ENCODE measurements at regions not wholly inside any gene's neighbourhood (a gene's known extent, or its start where the extent isn't known, plus 50 kb on each side); places are given as distances from the start of the nearest gene placed in this dataset.

- H3K4me3 ChIP-seq, result no peak overlapping the region
- H3K27me3 ChIP-seq, result no peaks in the 10 kb centered on the region
- no peaks in the 10 kb centered on the region for H3K9me3 ChIP-seq
- H3K27ac ChIP-seq, result no peak overlapping the region
- no peaks in the 10 kb centered on the region for H3K4me1 ChIP-seq
- peak in 1 of 2 donors; percentile 41 for DNase-seq
- WGBS, 5 donors, result 48 to 62% (median 53%) methylated on average over 3 of the region's 3 CpGs
- H3K36me3 ChIP-seq, result no peaks in the 10 kb centered on the region
- intact Hi-C loops (cut with DNase I; ENCODE audit: low total_unique reads), result no loop called here
- TF ChIP-seq CTCF (IDR thresholded peaks at IDR 0.05) (no peak), POLR2AphosphoS5 (IDR thresholded peaks at IDR 0.05) (no peak), EP300 (IDR thresholded peaks at IDR 0.05) (no peak), POLR2A (IDR thresholded peaks at IDR 0.05) (no peak)
Measured at GRCh38 chr1:73778471-73778870, 419.5 kb downstream of the LRRIQ3 start.

GRCh38 chr1:73775896-73776295 lies 422.1 kb downstream of the LRRIQ3 start:
- H3K27ac ChIP-seq, result no peak overlapping the region
- no peaks in the 10 kb centered on the region for H3K36me3 ChIP-seq
- no peaks in the 10 kb centered on the region for H3K27me3 ChIP-seq
- no peak for DNase-seq
- H3K9me3 ChIP-seq, result no peaks in the 10 kb centered on the region
- H3K4me1 ChIP-seq, result no peaks in the 10 kb centered on the region
- TF ChIP-seq EP300 (IDR thresholded peaks at IDR 0.05) (no peak), POLR2A (IDR thresholded peaks at IDR 0.05) (no peak), POLR2AphosphoS5 (IDR thresholded peaks at IDR 0.05) (no peak), CTCF (IDR thresholded peaks at IDR 0.05) (no peak)
- intact Hi-C loops (cut with DNase I; ENCODE audit: low total_unique reads), result no loop called here
- no peak overlapping the region for H3K4me3 ChIP-seq

DNA sequence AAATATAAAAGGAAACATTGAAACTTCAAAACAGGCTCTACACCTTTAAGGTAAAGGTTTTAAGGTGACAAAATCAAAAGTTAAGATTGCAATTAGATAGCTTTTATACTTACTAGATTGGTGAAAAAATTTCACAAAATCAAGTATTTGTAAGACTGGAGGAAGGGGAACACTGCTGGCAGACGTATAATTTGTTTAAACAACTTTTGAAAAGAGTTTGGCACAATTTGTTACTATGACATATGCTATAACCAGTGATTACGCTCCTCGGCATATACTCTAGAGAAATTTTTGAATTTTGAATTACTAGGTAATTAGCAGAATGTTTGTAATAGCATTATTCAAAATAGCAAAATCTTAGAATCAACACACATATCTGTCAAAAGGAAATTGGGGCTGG lies 425.0 kb downstream of the LRRIQ3 start:
- Histone ChIP-seq H3K27me3 (no peaks in the 10 kb centered on the region), H3K4me3 (no peak overlapping the region), H3K27ac (no peak overlapping the region), H3K9me3 (no peaks in the 10 kb centered on the region), H3K4me1 (no peaks in the 10 kb centered on the region), H3K36me3 (no peaks in the 10 kb centered on the region)
- DNase-seq, result no peak
- TF ChIP-seq CTCF (IDR thresholded peaks at IDR 0.05) (no peak), EP300 (IDR thresholded peaks at IDR 0.05) (no peak), POLR2AphosphoS5 (IDR thresholded peaks at IDR 0.05) (no peak), POLR2A (IDR thresholded peaks at IDR 0.05) (no peak)
- intact Hi-C loops (cut with DNase I; ENCODE audit: low total_unique reads), result no loop called here
- 59 to 75% (median 73%) methylated on average over 3 of the region's 3 CpGs for WGBS, 5 donors

- no peaks in the 10 kb centered on the region for H3K4me1 ChIP-seq
- no peaks in the 10 kb centered on the region for H3K27me3 ChIP-seq
- no peak for DNase-seq
- no peak for TF ChIP-seq CTCF (IDR thresholded peaks at IDR 0.05)
- TF ChIP-seq POLR2AphosphoS5 (IDR thresholded peaks at IDR 0.05), result no peak
- no peak for TF ChIP-seq EP300 (IDR thresholded peaks at IDR 0.05)
- no peak for TF ChIP-seq POLR2A (IDR thresholded peaks at IDR 0.05)
- H3K9me3 ChIP-seq, result no peaks in the 10 kb centered on the region
- no peak overlapping the region for H3K27ac ChIP-seq
- no peak overlapping the region for H3K4me3 ChIP-seq
- no peaks in the 10 kb centered on the region for H3K36me3 ChIP-seq
- intact Hi-C loops (cut with DNase I; ENCODE audit: low total_unique reads), result no loop called here
- 92 to 95% (median 94%) methylated on average over 2 to 8 of the region's 8 CpGs for WGBS, 5 donors
Measured at GRCh38 chr1:73771396-73771795, 426.6 kb downstream of the LRRIQ3 start.
